Mesendoderm (in vitro differentiated cells): ENCODE measurements at regions not wholly inside any gene's neighbourhood (a gene's known extent, or its start where the extent isn't known, plus 50 kb on each side); places are given as distances from the start of the nearest gene placed in this dataset.

Experiments
- DNase-seq: peaks from one replicate; pipeline ENCODE4 v3.0.0; 2013
- H2AK5ac ChIP-seq: 2 replicates; pipeline ENCODE4 v1.6.1; 2013; ENCODE audit warnings: low read length, inconsistent platforms
- H2BK120ac ChIP-seq: 2 replicates; pipeline ENCODE4 v1.6.1; 2013; ENCODE audit warnings: low read depth, mild to moderate bottlenecking, low read length, moderate library complexity, mixed read lengths
- H2BK15ac ChIP-seq: replicated peaks from 2 replicates; pipeline ENCODE4 v1.6.1; 2013; ENCODE audit warnings: low read depth, mild to moderate bottlenecking, moderate library complexity
- H2BK5ac ChIP-seq: 2 replicates; pipeline ENCODE4 v1.6.1; 2013; ENCODE audit warnings: low read length, inconsistent platforms
- H3K18ac ChIP-seq: 2 replicates; pipeline ENCODE4 v1.6.1; 2013; ENCODE audit warnings: mild to moderate bottlenecking, low read length, mixed read lengths
- H3K23ac ChIP-seq: one replicate; pipeline ENCODE4 v1.6.1; 2013; ENCODE audit warnings: low read length
- H3K27ac ChIP-seq: 2 replicates; pipeline ENCODE4 v1.5.1; 2013; ENCODE audit warnings: low read depth, mild to moderate bottlenecking, inconsistent platforms, low read length, moderate library complexity
- H3K27me3 ChIP-seq: 2 replicates; pipeline ENCODE4 v1.6.1; 2013; ENCODE audit warnings: low read length, control low read depth, mild to moderate bottlenecking, inconsistent platforms; ENCODE audit not compliant: insufficient read depth, poor library complexity
- H3K36me3 ChIP-seq: 2 replicates; pipeline ENCODE4 v1.6.1; 2013; ENCODE audit warnings: low read length, inconsistent platforms; ENCODE audit not compliant: control insufficient read depth, insufficient read depth
- H3K4ac ChIP-seq: one replicate; pipeline ENCODE4 v1.6.1; 2013; ENCODE audit warnings: low read depth, mild to moderate bottlenecking, low read length, moderate library complexity
- H3K4me1 ChIP-seq: 2 replicates; pipeline ENCODE4 v1.6.1; 2013; ENCODE audit warnings: low read depth, low read length, inconsistent platforms; ENCODE audit not compliant: control insufficient read depth
- H3K4me2 ChIP-seq: 2 replicates; pipeline ENCODE4 v1.6.1; 2013; ENCODE audit warnings: low read length
- H3K4me3 ChIP-seq: 2 replicates; pipeline ENCODE4 v1.5.1; 2013; ENCODE audit warnings: mild to moderate bottlenecking, low read length
- H3K56ac ChIP-seq: one replicate; pipeline ENCODE4 v1.6.1; 2013; ENCODE audit warnings: low read length
- H3K79me1 ChIP-seq: 2 replicates; pipeline ENCODE4 v1.6.1; 2013; ENCODE audit warnings: low read length, inconsistent platforms
- H3K79me2 ChIP-seq: 2 replicates; pipeline ENCODE4 v1.6.1; 2013; ENCODE audit warnings: mild to moderate bottlenecking, low read length; ENCODE audit not compliant: control insufficient read depth, insufficient read depth
- H3K9ac ChIP-seq: 2 replicates; pipeline ENCODE4 v1.6.1; 2013; ENCODE audit warnings: low read length, inconsistent platforms
- H4K5ac ChIP-seq: one replicate; pipeline ENCODE4 v1.6.1; 2013; ENCODE audit warnings: low read length
- H4K8ac ChIP-seq: one replicate; pipeline ENCODE4 v1.6.1; 2013; ENCODE audit warnings: low read depth, mild to moderate bottlenecking, control low read depth, low read length, moderate library complexity
- WGBS: extraction: QIAGEN DNeasy Blood & Tissue Kit; methylation state at CpG from one replicate; pipeline ENCODE4 v1.1.7; 2013; ENCODE audit warnings: low lambda C conversion rate, missing lambda C conversion rate; ENCODE audit not compliant: insufficient coverage; ENCODE audit errors: extremely low coverage; 5-methylcytosine and 5-hydroxymethylcytosine counted together

DNA sequence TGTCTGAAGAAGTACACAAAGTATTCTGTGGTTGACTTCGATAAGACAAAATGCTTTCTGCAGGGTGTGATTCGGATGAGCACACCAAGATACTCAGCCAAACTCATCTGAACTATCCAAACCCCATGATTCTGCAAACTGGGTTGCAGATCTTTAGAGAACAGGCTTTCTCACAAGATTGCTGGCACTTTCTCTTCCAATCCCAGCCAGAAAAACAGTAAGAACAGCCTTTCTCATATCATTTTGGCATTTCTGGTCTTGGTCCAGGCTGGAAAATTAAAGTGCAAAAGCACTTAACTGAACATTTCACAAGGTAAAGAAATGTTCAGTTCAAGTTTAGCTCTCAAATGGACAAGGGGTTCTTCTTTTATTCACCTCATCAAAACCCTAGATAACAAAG is 269.1 kb downstream of the NR2F1-AS1 start:
- no CpG with 5 or more reads among the region's 2 CpGs for WGBS
- Histone ChIP-seq H3K4ac (no peak overlapping the region), H3K79me1 (no peaks in the 10 kb centered on the region), H4K5ac (no peak overlapping the region), H2AK5ac (no peak overlapping the region), H3K9ac (no peak overlapping the region), H3K36me3 (no peaks in the 10 kb centered on the region), H2BK15ac (no peak overlapping the region), H3K27me3 (no peaks in the 10 kb centered on the region), H3K23ac (no peak overlapping the region), H3K27ac (no peak overlapping the region), H3K4me1 (no peaks in the 10 kb centered on the region), H2BK5ac (no peak overlapping the region), H2BK120ac (no peak overlapping the region), H3K18ac (no peak overlapping the region), H3K56ac (no peak overlapping the region), H3K4me2 (no peak overlapping the region), H4K8ac (no peak overlapping the region), H3K4me3 (no peak overlapping the region), H3K79me2 (no peaks in the 10 kb centered on the region)
- no peak for DNase-seq

GRCh38 chr5:93307557-93307956 is 273.5 kb downstream of the NR2F1-AS1 start:
- Histone ChIP-seq H2BK5ac (no peak overlapping the region), H2BK120ac (no peak overlapping the region), H3K56ac (no peak overlapping the region), H3K4me3 (no peak overlapping the region), H3K9ac (no peak overlapping the region), H2BK15ac (no peak overlapping the region), H3K4me2 (no peak overlapping the region), H3K79me1 (no peaks in the 10 kb centered on the region), H3K4me1 (no peaks in the 10 kb centered on the region), H3K18ac (no peak overlapping the region), H3K27me3 (no peaks in the 10 kb centered on the region), H2AK5ac (no peak overlapping the region), H4K8ac (no peak overlapping the region), H3K27ac (no peak overlapping the region), H4K5ac (no peak overlapping the region), H3K23ac (no peak overlapping the region), H3K4ac (no peak overlapping the region), H3K79me2 (no peaks in the 10 kb centered on the region), H3K36me3 (no peaks in the 10 kb centered on the region)
- DNase-seq = no peak

- Histone ChIP-seq H3K4me3 (no peak overlapping the region), H3K4me2 (peak overlapping the region; percentile 27), H3K79me2 (no peaks in the 10 kb centered on the region), H2AK5ac (no peak overlapping the region), H3K79me1 (no peaks in the 10 kb centered on the region), H3K18ac (no peak overlapping the region), H2BK15ac (no peak overlapping the region), H3K36me3 (no peaks in the 10 kb centered on the region), H3K23ac (no peak overlapping the region), H4K5ac (no peak overlapping the region), H3K56ac (no peak overlapping the region), H3K27me3 (no peaks in the 10 kb centered on the region), H3K4ac (no peak overlapping the region), H3K4me1 (no peaks in the 10 kb centered on the region), H2BK120ac (no peak overlapping the region), H4K8ac (no peak overlapping the region), H3K9ac (no peak overlapping the region), H2BK5ac (no peak overlapping the region), H3K27ac (no peak overlapping the region)
- whole genome bisulfite sequencing = no CpG with 5 or more reads among the region's 4 CpGs
- peak; percentile 30 for DNase-seq
Measured at GRCh38 chr5:93305984-93306383, 275.0 kb downstream of the NR2F1-AS1 start.

DNA sequence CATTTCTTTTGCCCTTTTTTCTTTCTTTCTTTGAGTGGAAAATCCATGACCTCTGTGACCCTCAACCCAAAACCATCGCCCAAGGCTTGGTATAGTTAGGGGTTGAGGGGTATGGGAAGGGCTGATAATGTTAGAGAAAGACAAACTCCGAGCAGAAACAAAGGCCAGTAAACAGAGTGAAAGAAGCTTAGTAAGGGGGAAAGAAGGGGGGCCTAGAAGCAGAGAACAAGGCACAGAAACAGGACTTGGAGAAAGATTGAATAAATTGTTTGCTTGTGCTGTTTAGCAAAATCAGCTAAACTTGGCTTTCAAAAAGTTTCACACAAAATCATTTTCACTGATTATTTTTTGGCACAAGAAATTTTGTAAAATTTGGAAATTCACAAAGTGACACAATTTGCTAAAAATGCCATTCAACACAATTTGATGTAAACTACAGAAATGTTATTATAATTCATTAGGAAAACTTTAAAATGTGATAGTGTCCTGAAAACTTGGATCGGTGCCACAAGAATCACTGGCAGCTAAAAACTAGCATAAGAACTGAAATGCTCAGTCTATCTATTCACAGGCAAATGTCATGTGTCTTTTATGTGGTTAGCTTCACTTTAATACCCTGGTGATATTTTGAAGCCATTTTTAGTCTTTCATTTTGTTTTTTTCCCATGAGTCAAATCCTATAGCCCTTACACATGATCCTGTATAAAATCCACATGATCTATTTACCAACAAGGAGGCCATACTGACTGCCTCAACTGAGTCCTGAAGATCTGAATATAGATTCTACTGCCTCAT is 276.4 kb downstream of the NR2F1-AS1 start:
- Histone ChIP-seq H3K23ac (no peak overlapping the region), H3K79me1 (no peaks in the 10 kb centered on the region), H2BK120ac (no peak overlapping the region), H3K4me1 (peaks cover 1% of the 10 kb centered on the region), H2AK5ac (no peak overlapping the region), H3K56ac (no peak overlapping the region), H2BK5ac (no peak overlapping the region), H3K9ac (no peak overlapping the region), H3K27ac (no peak overlapping the region), H3K4ac (no peak overlapping the region), H3K4me3 (no peak overlapping the region), H3K27me3 (no peaks in the 10 kb centered on the region), H3K79me2 (no peaks in the 10 kb centered on the region), H3K4me2 (no peak overlapping the region), H4K5ac (no peak overlapping the region), H3K36me3 (no peaks in the 10 kb centered on the region), H4K8ac (no peak overlapping the region), H2BK15ac (no peak overlapping the region), H3K18ac (no peak overlapping the region)
- no peak for DNase-seq
- no CpG with 5 or more reads among the region's 3 CpGs for WGBS

DNA sequence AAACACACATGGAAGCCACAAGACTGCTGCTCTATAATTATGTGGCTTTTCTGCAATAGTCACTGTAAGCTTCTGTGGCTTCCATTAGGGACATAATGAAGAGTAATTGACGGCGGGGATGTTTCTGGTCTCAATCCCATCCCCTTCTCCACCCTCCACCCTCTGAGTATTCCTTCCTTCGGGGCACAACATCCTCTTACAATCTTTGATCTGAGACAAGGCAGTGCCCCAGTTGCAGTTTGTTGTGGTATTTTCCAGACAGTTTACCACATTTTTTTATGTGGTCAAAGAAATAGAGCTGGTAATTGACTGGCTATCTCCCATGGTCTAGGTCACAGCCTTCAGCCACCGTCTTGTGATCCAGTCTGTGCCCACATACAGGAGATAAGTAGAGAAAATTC is 277.7 kb downstream of the NR2F1-AS1 start:
- H3K79me2 ChIP-seq = no peaks in the 10 kb centered on the region
- H3K79me1 ChIP-seq = no peaks in the 10 kb centered on the region
- H3K18ac ChIP-seq = no peak overlapping the region
- H3K9ac ChIP-seq = no peak overlapping the region
- no peak overlapping the region for H2AK5ac ChIP-seq
- H3K27me3 ChIP-seq = no peaks in the 10 kb centered on the region
- H3K36me3 ChIP-seq = no peaks in the 10 kb centered on the region
- no peak overlapping the region for H3K4me3 ChIP-seq
- no CpG with 5 or more reads among the region's 4 CpGs for WGBS
- H2BK15ac ChIP-seq = no peak overlapping the region
- DNase-seq = no peak
- H2BK5ac ChIP-seq = no peak overlapping the region
- H2BK120ac ChIP-seq = no peak overlapping the region
- H3K23ac ChIP-seq = no peak overlapping the region
- H3K27ac ChIP-seq = no peak overlapping the region
- H3K4me1 ChIP-seq = peaks cover 3% of the 10 kb centered on the region
- no peak overlapping the region for H3K56ac ChIP-seq
- no peak overlapping the region for H3K4ac ChIP-seq
- no peak overlapping the region for H4K8ac ChIP-seq
- H4K5ac ChIP-seq = no peak overlapping the region
- H3K4me2 ChIP-seq = no peak overlapping the region

GRCh38 chr5:93302711-93303110 is 278.3 kb downstream of the NR2F1-AS1 start:
- Histone ChIP-seq H2AK5ac (no peak overlapping the region), H3K79me2 (no peaks in the 10 kb centered on the region), H2BK5ac (no peak overlapping the region), H3K79me1 (no peaks in the 10 kb centered on the region), H3K4ac (no peak overlapping the region), H4K8ac (no peak overlapping the region), H3K36me3 (no peaks in the 10 kb centered on the region), H3K4me3 (no peak overlapping the region), H2BK120ac (no peak overlapping the region), H4K5ac (no peak overlapping the region), H3K56ac (no peak overlapping the region), H3K23ac (no peak overlapping the region), H2BK15ac (no peak overlapping the region), H3K4me1 (peaks cover 3% of the 10 kb centered on the region), H3K9ac (no peak overlapping the region), H3K18ac (no peak overlapping the region), H3K27ac (no peak overlapping the region), H3K27me3 (no peaks in the 10 kb centered on the region), H3K4me2 (no peak overlapping the region)
- DNase-seq = no peak
- no CpG with 5 or more reads among the region's 4 CpGs for WGBS
